HEK293T (cell line): ENCODE measurements at regions not wholly inside any gene's neighbourhood (a gene's known extent, or its start where the extent isn't known, plus 50 kb on each side); places are given as distances from the start of the nearest gene placed in this dataset.

Source experiments
- ARNT ChIP-seq: fragments of 450-650 bp; IDR thresholded peaks from 2 replicates; pipeline ENCODE4 v1.6.1; 2017; ENCODE audit warnings: mild to moderate bottlenecking
- BHLHE40 ChIP-seq: fragments of 450-650 bp; IDR thresholded peaks from 2 replicates; pipeline ENCODE4 v1.6.1; 2016; ENCODE audit warnings: mild to moderate bottlenecking, moderate library complexity, borderline replicate concordance
- CTBP1 ChIP-seq: fragments of 450-650 bp; IDR thresholded peaks from 2 replicates; pipeline ENCODE4 v1.6.1; 2016; ENCODE audit warnings: borderline replicate concordance
- ELF4 ChIP-seq: fragments of 450-650 bp; IDR thresholded peaks from 2 replicates; pipeline ENCODE4 v1.6.1; 2017; ENCODE audit warnings: antibody characterized with exemption
- FOXA1 ChIP-seq: fragments of 450-650 bp; IDR thresholded peaks from 2 replicates; pipeline ENCODE4 v1.6.1; 2016; ENCODE audit warnings: mild to moderate bottlenecking
- FOXK2 ChIP-seq: fragments of 450-650 bp; IDR thresholded peaks from 2 replicates; pipeline ENCODE4 v1.6.1; 2016; ENCODE audit warnings: mild to moderate bottlenecking
- FOXM1 ChIP-seq: fragments of 450-650 bp; IDR thresholded peaks from 2 replicates; pipeline ENCODE4 v1.6.1; 2017; ENCODE audit warnings: mild to moderate bottlenecking, borderline replicate concordance
- HDGF ChIP-seq: fragments of 450-650 bp; IDR thresholded peaks from 2 replicates; pipeline ENCODE4 v1.6.1; 2017; ENCODE audit warnings: antibody characterized with exemption, borderline replicate concordance
- L3MBTL2 ChIP-seq: fragments of 450-650 bp; conservative IDR thresholded peaks from 2 replicates; pipeline ENCODE4 v1.6.1; 2016; ENCODE audit warnings: mild to moderate bottlenecking
- NFRKB ChIP-seq: fragments of 450-650 bp; IDR thresholded peaks from 2 replicates; pipeline ENCODE4 v1.6.1; 2016; ENCODE audit warnings: mild to moderate bottlenecking, moderate library complexity
- PKNOX1 ChIP-seq: fragments of 450-650 bp; IDR thresholded peaks from 2 replicates; pipeline ENCODE4 v1.6.1; 2016
- SP1 ChIP-seq: fragments of 450-650 bp; IDR thresholded peaks from 2 replicates; pipeline ENCODE4 v1.6.1; 2017
- SUZ12 ChIP-seq: fragments of 450-650 bp; IDR thresholded peaks from 2 replicates; pipeline ENCODE4 v1.6.1; 2016; ENCODE audit warnings: mild to moderate bottlenecking
- ZNF384 ChIP-seq: fragments of 450-650 bp; IDR thresholded peaks from 2 replicates; pipeline ENCODE4 v1.6.1; 2016

DNA sequence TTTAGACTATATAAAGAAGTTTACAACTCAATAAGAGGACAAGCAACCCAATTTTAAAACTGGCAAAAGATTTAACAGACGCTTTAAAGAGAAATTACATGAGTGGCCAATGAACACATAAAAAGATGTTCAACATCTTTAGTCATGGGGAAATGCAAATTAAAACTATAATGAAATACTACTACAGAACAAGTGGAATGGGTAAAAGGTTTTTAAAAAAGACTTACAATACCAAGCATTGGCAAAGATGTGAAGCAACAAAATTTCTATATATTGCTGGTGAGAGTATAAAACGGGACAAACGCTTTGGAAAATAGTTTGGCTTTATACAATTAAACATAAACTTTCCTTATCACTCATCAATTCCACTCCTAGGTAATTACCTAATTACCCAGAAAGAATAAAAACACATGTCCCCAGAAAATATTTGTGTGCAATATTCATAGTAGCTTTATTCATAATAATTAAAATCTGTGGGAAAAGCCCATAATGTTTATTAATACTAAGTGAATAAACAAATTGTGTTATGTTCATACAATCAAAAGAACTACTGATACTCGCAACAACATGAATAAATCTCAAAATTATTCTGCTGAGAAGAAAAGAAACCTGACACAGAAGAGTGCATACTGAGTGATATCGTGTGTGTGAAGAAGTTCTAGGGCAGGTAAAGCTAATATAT, 76.7 kb upstream of the MYCN start:
- TF ChIP-seq SP1 (no peak), BHLHE40 (no peak), FOXM1 (no peak), FOXK2 (no peak), ELF4 (no peak), ZNF384 (no peak), SUZ12 (no peak), HDGF (no peak), PKNOX1 (no peak), ARNT (no peak), FOXA1 (no peak), NFRKB (no peak), CTBP1 (no peak), L3MBTL2 (no peak)
